Suppressor macrophage treated with lipopolysaccharide for 1 hour (primary cell): ENCODE measurements at regions not wholly inside any gene's neighbourhood (a gene's known extent, or its start where the extent isn't known, plus 50 kb on each side); places are given as distances from the start of the nearest gene placed in this dataset.
"Not testable (repeated sequence)": the region's sequence is repeated elsewhere in the genome, so short reads cannot be mapped to it uniquely, and the experiment has no call there.

Experiments
- DNase-seq, 3 donors: peaks; one replicate each; pipeline ENCODE4 v3.0.0-alpha.2; 2020 to 2022

GRCh38 chr20:53891306-53891894 is 179.0 kb downstream of the BCAS1 start:
- peak in 1 of 3 donors; percentile 31 for DNase-seq

- peak in 1 of 3 donors; percentile 25 for DNase-seq
Observed at GRCh38 chr20:53890443-53891305, 179.7 kb downstream of the BCAS1 start.

- DNase-seq = no peak
Observed at GRCh38 chr20:53889411-53890148, 180.8 kb downstream of the BCAS1 start.

DNA sequence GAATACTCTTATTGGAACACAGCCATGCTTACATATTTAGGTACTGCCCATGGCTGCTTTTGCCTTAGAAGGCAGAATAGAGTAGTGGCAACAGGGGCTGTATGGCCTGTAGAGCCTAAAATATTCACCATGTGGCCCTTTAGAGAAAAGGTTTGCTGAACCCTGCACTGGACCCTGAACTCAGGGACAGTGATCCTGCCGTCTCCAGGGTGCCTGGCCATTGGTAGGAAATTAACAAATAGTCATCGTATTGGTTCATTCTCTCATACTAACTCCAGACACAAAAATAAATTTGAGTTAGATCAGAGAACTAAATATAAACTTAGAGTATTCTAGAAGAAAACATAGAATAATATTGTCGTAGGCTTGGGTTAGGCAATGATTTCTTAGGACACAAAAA is 181.4 kb downstream of the BCAS1 start:
- no peak for DNase-seq

GRCh38 chr20:53888510-53888909 is 181.9 kb downstream of the BCAS1 start:
- DNase-seq = no peak

DNA sequence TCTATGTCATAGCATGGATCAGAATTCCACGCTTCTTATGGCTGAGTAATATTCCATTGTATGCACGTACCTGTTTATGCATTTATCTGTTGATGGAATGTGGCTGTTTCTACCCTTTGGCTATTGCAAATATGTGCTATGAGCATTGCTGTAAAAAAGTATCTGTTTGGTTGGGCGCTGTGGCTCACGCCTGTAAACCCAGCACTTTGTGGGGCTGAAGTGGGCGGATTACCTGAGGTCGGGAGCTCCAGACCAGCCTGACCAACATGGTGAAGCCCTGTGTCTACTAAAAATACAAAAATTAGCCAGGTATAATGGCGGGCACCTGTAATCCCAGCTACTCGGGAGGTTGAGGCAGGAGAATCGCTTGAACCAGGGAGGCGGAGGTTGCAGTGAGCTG is 182.4 kb downstream of the BCAS1 start:
- DNase-seq = no peak

DNA sequence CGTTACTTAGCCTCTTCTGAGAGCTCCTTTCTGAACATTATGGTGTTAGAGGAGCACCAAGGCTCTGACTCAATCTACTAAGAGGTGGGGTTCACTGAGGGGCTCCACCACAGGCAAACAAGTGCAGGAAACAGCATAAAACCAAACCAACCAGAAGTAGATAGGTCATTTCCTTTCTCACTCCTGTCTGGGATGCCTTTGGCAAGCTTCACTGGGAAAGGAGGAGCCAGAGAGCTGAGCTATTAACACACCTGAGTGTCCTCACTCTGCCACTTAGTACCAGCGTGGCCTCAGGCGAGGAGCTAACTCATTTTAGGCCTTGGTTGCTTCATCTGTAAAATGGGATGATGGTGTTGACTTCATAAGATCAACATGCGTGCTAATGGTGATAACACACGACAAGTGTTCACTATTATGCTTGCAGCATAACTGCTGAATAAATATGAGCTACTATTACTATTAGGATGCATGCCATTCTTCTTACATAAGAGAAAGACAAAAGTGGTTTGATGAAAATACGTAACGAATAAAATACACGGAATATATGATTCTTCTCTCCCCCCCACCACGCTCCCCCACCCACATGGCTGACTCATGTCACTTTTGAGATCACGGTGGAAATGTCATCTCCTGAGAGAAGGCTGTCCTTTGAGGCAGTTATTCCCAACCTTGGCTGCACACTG is 185.4 kb downstream of the BCAS1 start:
- DNase-seq = peak in 1 of 3 donors; percentile 32

GRCh38 chr20:53883098-53883911 is 187.1 kb downstream of the BCAS1 start:
- DNase-seq = no peak

DNA sequence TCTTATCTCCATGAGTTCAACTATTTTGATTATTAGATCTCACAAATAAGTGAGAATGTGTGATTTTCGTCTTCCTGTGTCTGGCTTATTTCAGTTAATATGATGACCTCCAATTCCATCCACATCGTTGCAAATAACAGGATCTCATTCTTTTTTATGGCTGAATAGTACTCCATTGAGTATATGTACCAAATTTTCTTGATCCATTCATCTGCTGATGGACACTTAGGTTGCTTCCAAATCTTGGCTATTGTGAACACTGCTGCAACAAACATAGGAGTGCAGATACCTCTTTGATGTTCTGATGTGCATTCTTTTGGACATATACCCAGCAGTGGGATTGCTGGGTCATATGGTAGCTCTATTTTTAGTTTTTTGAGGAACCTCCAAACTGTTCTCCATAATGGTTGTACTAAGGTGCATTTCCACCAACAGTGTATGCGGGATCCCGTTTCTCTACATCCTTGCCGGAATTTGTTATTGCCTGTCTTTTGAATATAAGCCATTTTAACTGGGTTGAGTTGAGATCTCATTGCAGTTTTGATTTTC is 187.9 kb downstream of the BCAS1 start:
- DNase-seq = not testable (repeated sequence)

DNA sequence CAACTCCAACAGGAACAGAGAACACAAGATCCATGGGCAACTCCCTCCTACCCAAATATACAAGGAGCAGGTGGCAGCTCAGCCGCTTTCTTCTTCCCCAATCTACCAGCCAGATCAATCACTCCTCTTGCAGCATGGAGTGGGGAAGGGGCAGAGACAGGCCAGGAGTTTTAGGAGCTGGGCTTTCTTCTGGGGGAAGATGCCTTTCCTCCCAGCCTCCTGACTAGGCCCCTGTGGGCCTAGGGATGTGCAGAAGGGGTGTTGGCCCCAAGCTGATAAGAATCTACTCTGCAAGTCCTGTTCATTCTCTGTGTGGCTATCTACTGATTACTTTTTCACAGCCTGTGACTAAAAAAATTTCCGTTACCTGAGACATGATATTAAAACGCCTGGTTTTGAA is 189.0 kb downstream of the BCAS1 start:
- DNase-seq = no peak

DNA sequence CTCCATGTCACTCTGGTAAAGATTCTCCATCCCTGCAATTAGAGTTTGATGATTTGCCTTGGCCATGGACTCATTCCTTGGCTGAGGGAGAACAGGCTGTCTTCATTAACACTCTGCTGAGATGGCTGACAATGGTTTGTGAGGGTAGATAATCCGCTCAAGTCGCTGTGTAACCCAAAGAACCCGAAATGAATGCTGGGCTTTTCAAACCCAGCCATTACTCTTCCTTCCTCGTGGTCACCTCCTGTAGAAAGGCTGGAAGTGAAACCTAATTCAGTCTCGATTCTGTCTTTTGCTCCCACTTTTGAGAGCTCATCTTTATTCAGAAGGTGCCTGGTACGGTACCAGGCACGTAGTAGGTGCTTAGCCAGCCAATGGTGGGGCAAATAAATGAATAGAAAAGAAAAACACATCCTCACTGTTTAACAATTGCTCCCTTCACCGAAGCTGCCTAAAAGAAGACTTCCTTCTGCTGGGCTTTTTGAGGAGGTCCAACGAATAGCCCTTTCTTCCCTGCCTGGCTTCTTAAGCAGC is 190.2 kb downstream of the BCAS1 start:
- DNase-seq = no peak

DNA sequence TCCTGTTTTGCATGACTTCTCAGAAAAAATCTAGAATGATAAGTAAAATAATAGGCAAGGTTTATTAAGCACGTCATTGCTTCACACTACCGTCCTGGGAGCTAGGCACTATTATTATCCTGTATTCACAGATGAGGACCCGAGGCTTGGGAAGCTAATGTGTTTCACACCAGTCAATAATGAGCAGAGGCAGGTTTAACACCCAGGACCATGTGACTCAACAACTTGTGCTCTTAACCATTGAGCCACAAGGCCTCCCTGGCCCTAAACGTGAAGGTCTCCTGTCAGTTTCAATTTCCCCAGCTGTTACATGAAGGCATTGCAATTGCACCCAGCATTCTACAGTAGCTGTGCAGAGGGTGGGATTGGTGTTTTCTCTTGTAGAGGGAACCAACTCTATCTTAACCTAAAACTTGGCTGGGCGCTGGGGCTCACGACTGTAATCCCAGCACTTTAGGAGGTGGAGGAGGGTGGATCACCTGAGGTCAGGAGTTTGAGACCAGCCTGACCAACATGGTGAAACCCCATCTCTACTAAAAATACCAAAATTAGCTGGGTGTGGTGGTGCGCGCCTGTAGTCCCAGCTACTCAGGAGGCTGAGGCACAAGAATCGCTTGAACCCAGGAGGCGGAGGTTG is 191.2 kb downstream of the BCAS1 start:
- DNase-seq = no peak

DNA sequence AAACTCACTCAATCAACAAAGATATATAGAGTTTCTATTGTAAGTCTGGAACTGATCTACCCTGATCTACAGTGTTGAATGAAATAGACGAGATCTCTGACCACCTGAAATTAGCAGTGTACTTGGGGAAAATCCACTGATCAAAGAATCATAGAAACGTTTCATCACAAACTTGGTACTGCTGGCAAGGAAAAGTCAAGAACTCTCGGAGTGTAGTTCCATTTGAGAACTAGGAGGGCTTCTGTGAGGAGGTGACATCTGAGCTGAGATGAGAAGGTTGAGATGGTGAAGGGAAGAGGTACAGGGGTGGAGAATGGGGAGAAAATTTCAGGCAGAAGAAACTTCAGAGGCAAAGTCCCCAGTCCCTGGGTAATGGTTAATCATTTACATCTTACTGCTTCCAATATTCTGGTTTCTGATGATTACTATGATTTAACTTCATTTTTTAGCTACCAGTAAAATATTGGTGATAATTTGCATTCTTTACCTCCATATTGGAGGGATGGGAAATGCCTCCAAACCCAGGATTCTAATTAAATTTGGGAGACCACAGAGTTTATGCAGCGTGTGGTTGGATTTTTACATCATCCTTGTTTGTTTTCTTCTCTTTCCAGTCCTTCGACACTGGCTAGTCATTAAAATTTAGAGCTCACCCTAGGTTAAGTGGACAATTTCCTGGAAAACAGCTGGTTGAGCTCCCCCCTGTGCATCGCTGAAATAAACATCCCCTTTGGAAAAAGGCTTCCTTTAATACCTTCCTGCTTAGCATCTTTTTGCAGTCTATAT is 191.9 kb downstream of the BCAS1 start:
- no peak for DNase-seq

- no peak for DNase-seq
Observed at GRCh38 chr20:53876956-53877355, 193.4 kb downstream of the BCAS1 start.

- no peak for DNase-seq
Observed at GRCh38 chr20:53876470-53876869, 193.9 kb downstream of the BCAS1 start.

- peak; percentile 67 to 86 (median 82) for DNase-seq
Observed at GRCh38 chr20:53875452-53875851, 194.9 kb downstream of the BCAS1 start.

- no peak for DNase-seq
Observed at GRCh38 chr20:53874706-53875105, 195.7 kb downstream of the BCAS1 start.

- DNase-seq = no peak
Observed at GRCh38 chr20:53874104-53874503, 196.3 kb downstream of the BCAS1 start.

- DNase-seq = no peak
Observed at GRCh38 chr20:53873230-53873604, 197.2 kb downstream of the BCAS1 start.

DNA sequence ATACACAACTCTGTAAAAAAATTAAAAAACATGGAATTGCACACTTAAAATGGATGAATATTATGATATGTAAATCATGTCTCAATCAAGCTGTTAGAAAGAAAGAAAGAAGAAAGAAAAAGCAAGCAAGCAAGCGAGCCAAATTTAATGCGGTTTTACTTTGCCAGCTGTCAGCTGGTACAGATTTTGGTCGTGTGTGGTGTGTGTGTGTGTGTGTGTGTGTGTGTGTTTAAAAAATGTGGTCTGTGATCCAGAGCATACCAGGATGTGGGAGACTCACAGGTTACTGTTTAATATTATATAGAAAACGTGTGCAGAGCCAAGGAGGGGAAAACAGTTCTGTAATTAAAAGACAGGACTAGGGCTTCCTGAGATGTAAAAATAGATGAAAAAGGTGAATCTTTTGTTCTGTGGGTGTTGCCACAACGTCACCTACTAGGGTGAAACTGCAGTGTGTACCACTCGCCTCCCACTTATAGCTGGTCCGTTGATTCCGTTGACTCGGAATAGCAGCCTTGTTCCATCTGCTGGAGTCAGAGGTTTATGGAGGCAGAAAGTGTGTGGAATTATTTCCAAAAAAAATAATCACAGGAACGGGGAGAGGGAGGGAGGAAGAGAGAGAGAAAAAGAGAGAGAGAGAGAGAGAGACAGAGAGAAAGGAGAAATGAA is 197.7 kb downstream of the BCAS1 start:
- DNase-seq = no peak
